LNCAP (cell line): ENCODE measurements at regions not wholly inside any gene's neighbourhood (a gene's known extent, or its start where the extent isn't known, plus 50 kb on each side); places are given as distances from the start of the nearest gene placed in this dataset.

ENCODE experiments used
- TF ChIP-seq, protein P1 (sequence below): fragments of 450-650 bp; IDR thresholded peaks from 2 replicates; pipeline ENCODE4 v1.5.1; 2017; ENCODE audit warnings: mild to moderate bottlenecking

- TF ChIP-seq, protein P1, sequence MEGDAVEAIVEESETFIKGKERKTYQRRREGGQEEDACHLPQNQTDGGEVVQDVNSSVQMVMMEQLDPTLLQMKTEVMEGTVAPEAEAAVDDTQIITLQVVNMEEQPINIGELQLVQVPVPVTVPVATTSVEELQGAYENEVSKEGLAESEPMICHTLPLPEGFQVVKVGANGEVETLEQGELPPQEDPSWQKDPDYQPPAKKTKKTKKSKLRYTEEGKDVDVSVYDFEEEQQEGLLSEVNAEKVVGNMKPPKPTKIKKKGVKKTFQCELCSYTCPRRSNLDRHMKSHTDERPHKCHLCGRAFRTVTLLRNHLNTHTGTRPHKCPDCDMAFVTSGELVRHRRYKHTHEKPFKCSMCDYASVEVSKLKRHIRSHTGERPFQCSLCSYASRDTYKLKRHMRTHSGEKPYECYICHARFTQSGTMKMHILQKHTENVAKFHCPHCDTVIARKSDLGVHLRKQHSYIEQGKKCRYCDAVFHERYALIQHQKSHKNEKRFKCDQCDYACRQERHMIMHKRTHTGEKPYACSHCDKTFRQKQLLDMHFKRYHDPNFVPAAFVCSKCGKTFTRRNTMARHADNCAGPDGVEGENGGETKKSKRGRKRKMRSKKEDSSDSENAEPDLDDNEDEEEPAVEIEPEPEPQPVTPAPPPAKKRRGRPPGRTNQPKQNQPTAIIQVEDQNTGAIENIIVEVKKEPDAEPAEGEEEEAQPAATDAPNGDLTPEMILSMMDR, result no peak
Measured at GRCh38 chr2:144776766-144777165, 256.8 kb upstream of the ZEB2 start.

- TF ChIP-seq, protein P1, result no peak
Measured at GRCh38 chr2:144774809-144775208, 254.9 kb upstream of the ZEB2 start.

GRCh38 chr2:144771348-144771747 lies 251.4 kb upstream of the ZEB2 start:
- TF ChIP-seq, protein P1, result no peak

GRCh38 chr2:144770616-144771230 lies 250.8 kb upstream of the ZEB2 start:
- TF ChIP-seq, protein P1, result no peak

DNA sequence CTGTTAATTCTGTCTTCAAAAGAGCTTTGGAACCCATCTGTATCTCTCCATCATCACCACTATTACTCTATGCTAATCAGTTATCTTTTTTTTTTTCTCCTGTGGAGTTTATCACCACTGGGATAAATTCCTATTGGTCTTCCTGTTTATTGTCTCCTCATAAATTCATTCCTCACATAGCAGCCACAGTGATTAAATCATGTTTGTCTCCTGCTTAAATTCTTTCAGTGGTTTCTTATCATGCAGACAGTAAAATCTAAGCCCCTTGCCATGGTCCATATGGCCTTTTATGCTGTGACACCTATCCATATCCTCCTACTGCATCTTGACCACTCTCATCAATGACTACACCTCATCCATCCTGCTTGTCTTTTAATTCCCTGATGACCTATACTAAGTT lies 239.8 kb upstream of the ZEB2 start:
- TF ChIP-seq, protein P1, result no peak

DNA sequence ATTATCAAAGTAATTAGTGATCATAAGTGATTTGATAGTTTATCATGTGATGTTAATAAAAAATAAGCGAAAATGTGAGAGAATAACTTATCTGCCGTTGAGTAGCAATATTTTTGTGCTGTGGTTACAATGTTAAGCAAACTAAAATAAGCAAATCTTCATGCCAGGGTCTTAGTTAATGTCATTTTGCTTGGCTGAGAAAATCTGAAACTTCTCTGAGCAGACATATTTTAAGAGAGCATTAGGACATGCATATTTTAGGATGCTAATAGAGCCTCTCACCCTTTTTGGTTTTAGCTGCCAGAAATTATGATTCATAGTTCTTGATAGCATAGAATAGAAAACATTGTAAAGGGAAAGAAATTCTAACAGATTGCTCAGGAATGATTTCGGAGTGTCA lies 233.5 kb upstream of the ZEB2 start:
- TF ChIP-seq, protein P1, result no peak

DNA sequence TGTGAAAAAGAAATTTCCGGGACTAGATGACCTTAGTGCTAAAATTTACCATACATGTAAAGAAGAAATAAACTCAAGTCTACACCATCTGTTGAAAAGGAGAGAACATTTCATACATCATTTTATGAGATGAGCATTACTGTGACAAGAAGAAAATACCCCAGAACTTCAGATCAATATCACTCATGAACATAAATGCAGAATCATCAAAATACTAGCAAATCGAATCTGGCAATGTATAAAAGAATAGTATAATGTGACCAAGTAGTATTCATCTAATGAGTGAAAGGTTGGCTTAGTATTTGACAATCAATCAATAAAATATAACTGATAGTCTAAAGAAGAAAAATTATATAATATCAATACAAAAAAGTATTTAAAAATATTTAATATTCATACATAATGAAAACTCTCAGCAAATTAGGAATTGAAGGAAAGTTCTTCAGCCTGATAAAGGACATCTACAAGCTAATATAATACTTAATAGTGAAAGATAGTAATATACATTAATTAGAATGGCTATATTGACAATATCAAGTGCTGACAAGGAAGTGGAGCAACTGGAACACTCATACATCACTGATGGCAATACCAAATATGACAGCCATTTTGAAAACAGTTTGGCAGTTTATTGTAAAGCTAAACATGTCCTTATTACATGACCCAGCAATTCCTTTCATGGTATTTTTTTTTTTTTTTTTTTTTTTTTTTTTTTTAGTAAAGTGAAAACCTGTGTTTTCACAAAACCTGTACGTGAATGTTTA lies 231.4 kb upstream of the ZEB2 start:
- TF ChIP-seq, protein P1, result no peak
